GM06990 (cell line): ENCODE measurements at regions not wholly inside any gene's neighbourhood (a gene's known extent, or its start where the extent isn't known, plus 50 kb on each side); places are given as distances from the start of the nearest gene placed in this dataset.

Source experiments
- DNase-seq: peaks from one replicate; pipeline ENCODE4 v3.0.0-alpha.2; 2011; ENCODE audit not compliant: insufficient read length; ENCODE audit errors: extremely low read depth
- H3K27me3 ChIP-seq: replicated peaks from 2 replicates; pipeline ENCODE4 v1.6.0; 2011; ENCODE audit warnings: low read length; ENCODE audit not compliant: control insufficient read depth, insufficient read depth
- H3K36me3 ChIP-seq: 2 replicates; pipeline ENCODE4 v1.5.1; 2011; ENCODE audit warnings: low read length; ENCODE audit not compliant: control insufficient read depth, insufficient read depth
- H3K4me3 ChIP-seq: replicated peaks from 2 replicates; pipeline ENCODE4 v1.5.1; 2011; ENCODE audit warnings: low read depth, mild to moderate bottlenecking, control low read depth, low read length
- TF ChIP-seq, protein P1 (sequence below): IDR thresholded peaks from 2 replicates; pipeline ENCODE4 v1.5.1; 2011; ENCODE audit warnings: low read length, control low read depth, mild to moderate bottlenecking, inconsistent platforms; ENCODE audit not compliant: insufficient read depth, poor library complexity, severe bottlenecking

DNA sequence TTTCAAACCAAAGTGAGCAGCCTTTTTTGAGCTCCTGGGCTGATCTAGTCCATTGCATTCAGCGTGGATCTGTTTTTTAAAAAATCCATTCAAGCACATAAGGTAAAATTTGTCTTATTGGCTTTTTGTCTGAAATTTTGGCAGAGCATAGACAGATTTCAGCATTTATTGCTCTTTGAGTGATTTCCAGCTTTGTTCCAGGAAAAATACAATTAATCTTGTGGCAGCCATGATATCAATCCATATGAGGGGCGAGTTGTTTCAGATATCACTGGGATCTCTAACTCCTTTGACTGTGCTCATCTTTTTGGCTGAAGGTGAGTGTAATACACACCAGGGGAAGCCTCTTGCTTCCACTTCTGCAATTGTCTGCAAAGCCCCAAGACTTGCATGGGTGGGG lies 523.9 kb downstream of the SLC4A3 start:
- H3K27me3 ChIP-seq = no peaks in the 10 kb centered on the region
- no peaks in the 10 kb centered on the region for H3K36me3 ChIP-seq
- no peak overlapping the region for H3K4me3 ChIP-seq
- DNase-seq = no peak
- TF ChIP-seq, protein P1, sequence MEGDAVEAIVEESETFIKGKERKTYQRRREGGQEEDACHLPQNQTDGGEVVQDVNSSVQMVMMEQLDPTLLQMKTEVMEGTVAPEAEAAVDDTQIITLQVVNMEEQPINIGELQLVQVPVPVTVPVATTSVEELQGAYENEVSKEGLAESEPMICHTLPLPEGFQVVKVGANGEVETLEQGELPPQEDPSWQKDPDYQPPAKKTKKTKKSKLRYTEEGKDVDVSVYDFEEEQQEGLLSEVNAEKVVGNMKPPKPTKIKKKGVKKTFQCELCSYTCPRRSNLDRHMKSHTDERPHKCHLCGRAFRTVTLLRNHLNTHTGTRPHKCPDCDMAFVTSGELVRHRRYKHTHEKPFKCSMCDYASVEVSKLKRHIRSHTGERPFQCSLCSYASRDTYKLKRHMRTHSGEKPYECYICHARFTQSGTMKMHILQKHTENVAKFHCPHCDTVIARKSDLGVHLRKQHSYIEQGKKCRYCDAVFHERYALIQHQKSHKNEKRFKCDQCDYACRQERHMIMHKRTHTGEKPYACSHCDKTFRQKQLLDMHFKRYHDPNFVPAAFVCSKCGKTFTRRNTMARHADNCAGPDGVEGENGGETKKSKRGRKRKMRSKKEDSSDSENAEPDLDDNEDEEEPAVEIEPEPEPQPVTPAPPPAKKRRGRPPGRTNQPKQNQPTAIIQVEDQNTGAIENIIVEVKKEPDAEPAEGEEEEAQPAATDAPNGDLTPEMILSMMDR = no peak

DNA sequence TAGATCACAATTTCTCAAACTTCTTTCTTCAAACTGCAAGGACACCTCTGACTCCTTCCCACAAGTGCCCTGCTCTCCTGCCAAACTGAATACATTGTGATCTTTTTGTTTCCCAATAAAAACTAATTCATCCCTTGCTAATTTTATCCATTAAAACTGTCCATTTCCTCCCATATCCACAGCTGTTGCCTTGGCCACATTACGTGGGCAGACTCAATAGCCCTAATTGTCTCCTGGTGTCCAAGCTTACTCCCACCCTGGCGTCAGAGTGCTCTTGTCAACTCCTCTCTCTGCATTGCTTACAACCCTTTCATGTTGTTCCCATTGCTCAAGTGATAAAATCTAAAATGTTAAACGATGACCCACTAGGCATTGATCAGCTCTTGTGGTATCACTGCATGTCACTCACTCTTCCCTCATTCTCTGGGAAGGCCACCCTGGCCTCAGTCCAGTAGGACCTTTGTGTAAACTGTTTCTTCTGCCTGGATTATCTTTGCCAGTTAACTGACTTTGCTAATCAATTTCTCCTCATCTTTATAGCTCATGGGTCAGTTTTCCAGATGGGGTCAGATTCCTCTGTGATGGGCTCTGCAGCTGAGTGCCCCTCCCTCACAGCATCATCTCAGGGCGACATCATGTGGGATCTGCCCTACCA lies 525.0 kb downstream of the SLC4A3 start:
- Histone ChIP-seq H3K4me3 (no peak overlapping the region), H3K36me3 (no peaks in the 10 kb centered on the region), H3K27me3 (no peaks in the 10 kb centered on the region; the same call in 1 of the 2 replicates)
- no peak for DNase-seq
- TF ChIP-seq, protein P1 = no peak

DNA sequence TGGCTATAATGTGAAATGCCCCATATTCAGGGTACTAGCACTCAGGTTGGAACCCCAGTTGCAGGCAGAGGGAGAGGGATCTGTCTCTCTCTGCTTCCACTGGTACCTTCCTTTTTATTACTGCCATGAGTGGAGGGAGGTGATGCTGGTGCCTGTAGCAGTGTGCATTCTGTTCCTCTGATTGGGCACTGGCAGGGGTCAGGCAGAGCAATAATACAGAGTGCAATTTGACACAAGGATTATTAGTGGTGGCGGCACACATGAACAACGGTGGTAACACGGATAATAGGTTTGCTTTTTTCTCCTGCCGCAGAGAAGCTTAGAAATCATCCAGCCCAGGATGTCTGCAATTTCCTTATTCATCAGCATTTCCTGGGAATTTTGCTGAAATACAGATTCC lies 525.7 kb downstream of the SLC4A3 start:
- no peak overlapping the region for H3K4me3 ChIP-seq
- TF ChIP-seq, protein P1 = no peak
- no peak for DNase-seq
- H3K27me3 ChIP-seq = no peaks in the 10 kb centered on the region; the same call in 1 of the 2 replicates
- H3K36me3 ChIP-seq = no peaks in the 10 kb centered on the region

DNA sequence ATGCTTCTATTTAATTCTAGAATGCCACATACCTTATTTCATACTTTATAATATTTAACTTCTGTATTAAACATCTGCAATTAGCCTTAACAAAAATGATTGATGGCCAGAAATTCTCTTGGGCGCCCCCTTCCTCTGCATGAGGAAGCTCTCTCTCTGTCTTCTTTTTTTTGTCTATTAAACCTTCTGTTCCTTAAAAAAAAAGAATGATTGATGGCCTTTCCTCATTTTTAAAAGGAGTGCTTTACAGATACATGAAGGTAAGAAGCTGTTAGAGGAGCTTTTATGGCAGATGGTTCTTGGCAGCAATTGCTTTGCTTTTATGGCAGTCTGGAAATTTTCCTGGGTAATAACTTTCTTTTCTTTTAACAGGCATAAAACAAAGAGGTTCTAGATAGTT lies 526.9 kb downstream of the SLC4A3 start:
- Histone ChIP-seq H3K36me3 (no peaks in the 10 kb centered on the region), H3K4me3 (no peak overlapping the region), H3K27me3 (no peaks in the 10 kb centered on the region; the same call in 1 of the 2 replicates)
- DNase-seq = no peak
- TF ChIP-seq, protein P1 = peak; percentile 21

DNA sequence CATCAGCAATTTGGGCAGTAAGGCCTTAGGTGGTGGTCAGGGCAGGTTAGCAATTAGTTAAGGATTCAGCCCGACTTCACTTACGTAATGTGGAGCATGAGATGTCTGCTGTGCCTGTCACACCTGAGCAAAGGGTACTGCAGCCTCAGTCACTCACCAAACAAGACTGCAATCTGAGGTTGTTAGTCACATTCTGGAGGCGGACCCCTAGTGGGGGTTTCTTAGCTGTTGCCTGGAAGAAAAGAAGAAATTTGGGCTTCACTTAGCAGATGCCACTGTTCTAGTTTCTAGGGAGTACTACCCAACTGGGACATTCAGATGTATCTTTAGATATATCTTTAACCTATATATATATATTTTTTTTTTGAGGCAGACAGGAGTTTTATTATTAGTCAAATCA lies 529.9 kb downstream of the SLC4A3 start:
- DNase-seq = no peak
- Histone ChIP-seq H3K27me3 (no peaks in the 10 kb centered on the region; the same call in 1 of the 2 replicates), H3K36me3 (no peaks in the 10 kb centered on the region), H3K4me3 (no peak overlapping the region)
- TF ChIP-seq, protein P1 = no peak

DNA sequence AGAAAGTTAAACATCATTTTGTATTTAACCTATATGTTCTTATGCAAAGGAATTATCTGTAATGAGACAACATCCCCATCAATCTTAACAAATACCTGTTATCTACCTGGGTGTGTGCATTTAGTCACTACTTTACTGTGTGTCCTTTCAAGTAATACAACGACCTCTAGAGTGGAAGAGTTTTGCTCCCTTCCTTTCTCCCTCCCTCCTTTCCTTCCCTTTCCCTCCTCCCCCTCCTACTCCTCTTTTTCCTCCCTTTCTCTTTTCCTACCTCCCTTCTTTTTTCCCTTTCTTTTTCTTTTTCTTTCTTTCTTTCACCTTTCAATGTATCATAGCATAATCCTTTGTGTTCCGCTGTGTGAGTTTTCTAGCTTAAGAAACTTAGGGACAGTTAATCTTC lies 532.3 kb downstream of the SLC4A3 start:
- DNase-seq = no peak
- Histone ChIP-seq H3K4me3 (no peak overlapping the region), H3K27me3 (no peaks in the 10 kb centered on the region; the same call in 1 of the 2 replicates), H3K36me3 (no peaks in the 10 kb centered on the region)
- TF ChIP-seq, protein P1 = no peak
